ENCODE measurements at regions not wholly inside any gene's neighbourhood (a gene's known extent, or its start where the extent isn't known, plus 50 kb on each side); places are given as distances from the start of the nearest gene placed in this dataset.

GRCh38 chr2:54386585-54386984, 69.5 kb upstream of the SPTBN1 start:
- WGBS (ENCODE audit: insufficient coverage), result no CpG with 5 or more reads among the region's 3 CpGs
- Mint-ChIP-seq H3K36me3 (no peaks in the 10 kb centered on the region), H3K9me3 (no peaks in the 10 kb centered on the region)

GRCh38 chr2:54387059-54387991, 68.8 kb upstream of the SPTBN1 start:
- intact Hi-C loops (cut with micrococcal nuclease), result no loop called here
- H3K4me1 ChIP-seq (ENCODE audit: control insufficient read depth in 1 of 2, insufficient read depth in 2 of 2, low read length in 2 of 2), result no peaks in the 10 kb centered on the region
- no peak overlapping the region for H3K27ac Mint-ChIP-seq
- 90% methylated on average over 2 of the region's 7 CpGs for WGBS (ENCODE audit: insufficient coverage)
- H3K4me3 Mint-ChIP-seq, result no peak overlapping the region
- no peak overlapping the region for H3K27ac ChIP-seq (ENCODE audit: low read depth in 1 of 2, low read length in 2 of 2)
- no peak overlapping the region for H2AFZ ChIP-seq (ENCODE audit: insufficient read depth, low read depth, low read length, poor library complexity, severe bottlenecking)
- no peaks in the 10 kb centered on the region for H3K79me2 ChIP-seq (ENCODE audit: insufficient read depth, low read length)
- H3K27me3 ChIP-seq (ENCODE audit: control insufficient read depth in 2 of 2, insufficient read depth in 2 of 2, low read length in 2 of 2), result no peaks in the 10 kb centered on the region
- H3K27me3 Mint-ChIP-seq (ENCODE audit: low read depth in 3 of 3), result peaks cover 0 to 3% (median 3%) of the 10 kb centered on the region in 3 donors
- H3K4me1 Mint-ChIP-seq, result no peaks in the 10 kb centered on the region
- no peaks in the 10 kb centered on the region for H3K9me3 ChIP-seq (replicated peaks in 1 of 2; ENCODE audit: control insufficient read depth in 1 of 2, insufficient read depth in 1 of 2, low read length in 2 of 2)
- H3K36me3 Mint-ChIP-seq, result no peaks in the 10 kb centered on the region
- H3K4me2 ChIP-seq (replicated peaks; ENCODE audit: extremely low read depth, low read length, poor library complexity, severe bottlenecking), result no peak overlapping the region
- H3K9ac ChIP-seq (ENCODE audit: insufficient read depth, low read length, poor library complexity, severe bottlenecking), result no peak overlapping the region
- DNase-seq, result no peak
- no peaks in the 10 kb centered on the region for H4K20me1 ChIP-seq (ENCODE audit: insufficient read depth, low read length)
- H3K4me3 ChIP-seq (replicated peaks in 1 of 3; ENCODE audit: low read depth in 2 of 3, low read length in 3 of 3), result no peak overlapping the region
- TF ChIP-seq CTCF (IDR thresholded peaks at IDR 0.05), result no peak
- H3K9me3 Mint-ChIP-seq, result no peaks in the 10 kb centered on the region
- H3K36me3 ChIP-seq (replicated peaks in 1 of 2; ENCODE audit: control insufficient read depth in 1 of 2, insufficient read depth in 2 of 2, low read length in 2 of 2), result no peaks in the 10 kb centered on the region

More at GRCh38 chr2:54386585-54386984, 69.5 kb upstream of the SPTBN1 start:
- Histone ChIP-seq H3K9ac (ENCODE audit: insufficient read depth, low read length, poor library complexity, severe bottlenecking) (no peak overlapping the region), H3K4me1 (ENCODE audit: control insufficient read depth in 1 of 2, insufficient read depth in 2 of 2, low read length in 2 of 2) (no peaks in the 10 kb centered on the region), H3K4me2 (replicated peaks; ENCODE audit: extremely low read depth, low read length, poor library complexity, severe bottlenecking) (no peak overlapping the region), H3K9me3 (replicated peaks in 1 of 2; ENCODE audit: control insufficient read depth in 1 of 2, insufficient read depth in 1 of 2, low read length in 2 of 2) (no peaks in the 10 kb centered on the region), H3K4me3 (replicated peaks in 1 of 3; ENCODE audit: low read depth in 2 of 3, low read length in 3 of 3) (no peak overlapping the region), H2AFZ (ENCODE audit: insufficient read depth, low read depth, low read length, poor library complexity, severe bottlenecking) (no peak overlapping the region), H3K79me2 (ENCODE audit: insufficient read depth, low read length) (no peaks in the 10 kb centered on the region), H4K20me1 (ENCODE audit: insufficient read depth, low read length) (no peaks in the 10 kb centered on the region), H3K27ac (ENCODE audit: low read depth in 1 of 2, low read length in 2 of 2) (no peak overlapping the region), H3K36me3 (replicated peaks in 1 of 2; ENCODE audit: control insufficient read depth in 1 of 2, insufficient read depth in 2 of 2, low read length in 2 of 2) (no peaks in the 10 kb centered on the region), H3K27me3 (ENCODE audit: control insufficient read depth in 2 of 2, insufficient read depth in 2 of 2, low read length in 2 of 2) (no peaks in the 10 kb centered on the region)
- H3K4me1 Mint-ChIP-seq, result no peaks in the 10 kb centered on the region
- peaks cover 0 to 3% (median 3%) of the 10 kb centered on the region in 3 donors for H3K27me3 Mint-ChIP-seq (ENCODE audit: low read depth in 3 of 3)
- intact Hi-C loops (cut with micrococcal nuclease), result no loop called here
- no peak for DNase-seq
- no peak overlapping the region for H3K27ac Mint-ChIP-seq
- TF ChIP-seq CTCF (IDR thresholded peaks at IDR 0.05), result no peak
- H3K4me3 Mint-ChIP-seq, result no peak overlapping the region

All from CD14-positive monocyte (primary cell).